ENCODE measurements at regions not wholly inside any gene's neighbourhood (a gene's known extent, or its start where the extent isn't known, plus 50 kb on each side); places are given as distances from the start of the nearest gene placed in this dataset.

DNA sequence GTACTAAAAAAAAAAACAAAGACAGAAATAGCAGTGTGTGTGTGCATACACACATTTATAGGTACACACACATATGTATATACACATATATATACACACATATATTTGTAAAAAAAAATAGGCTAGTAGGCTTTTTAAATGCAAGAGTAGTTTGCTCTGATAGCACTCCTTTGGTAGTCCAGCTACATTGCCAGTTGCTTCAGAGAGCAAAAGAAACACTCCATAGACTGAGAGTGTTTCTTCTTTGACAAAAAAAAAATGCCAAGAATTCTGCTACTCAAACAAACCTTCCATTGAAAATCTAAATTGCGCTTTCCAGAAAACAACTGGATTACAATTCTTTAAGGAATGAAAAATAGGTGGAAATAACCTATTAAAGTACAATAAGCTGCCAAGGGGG lies 365.9 kb upstream of the GALNT5 start:
- TF ChIP-seq CTCF (IDR thresholded peaks at IDR 0.05): no peak
- TF ChIP-seq EZH2 (IDR thresholded peaks at IDR 0.05; ENCODE audit: borderline replicate concordance, insufficient read depth, low read depth, low read length, poor library complexity, severe bottlenecking): no peak

All from B cell (primary cell).